Body of pancreas (tissue), 4 donors: ENCODE measurements at regions not wholly inside any gene's neighbourhood (a gene's known extent, or its start where the extent isn't known, plus 50 kb on each side); places are given as distances from the start of the nearest gene placed in this dataset.

Experiments used
- CTCF ChIP-seq, 7 experiments: fragments of 450-650 bp in 4 of 7; fragments of 200-600 bp in 3 of 7; sonication (generic) in 3 of 7; IDR thresholded peaks; one replicate each; pipeline ENCODE4 v1.5.1; 2016 to 2019; ENCODE audit warnings: antibody characterized with exemption in 7 of 7
- POLR2A ChIP-seq, 3 donors: fragments of 450-650 bp; IDR thresholded peaks; one replicate each; pipeline ENCODE4 v1.6.1; 2016; ENCODE audit warnings: antibody characterized with exemption in 3 of 3, mild to moderate bottlenecking in 2 of 3

- no peak for TF ChIP-seq POLR2A (IDR thresholded peaks at IDR 0.05)
- no peak for TF ChIP-seq CTCF (IDR thresholded peaks at IDR 0.05)
These were observed 579.0 kb upstream of the STXBP6 start for GRCh38 chr14:25628978-25629377.
